HL-60 (cell line): ENCODE measurements at regions not wholly inside any gene's neighbourhood (a gene's known extent, or its start where the extent isn't known, plus 50 kb on each side); places are given as distances from the start of the nearest gene placed in this dataset.

ENCODE experiments used
- DNase-seq, 2 experiments: peaks; one replicate each; pipeline ENCODE4 v3.0.0-alpha.2; 2010 to 2020; ENCODE audit warnings: low read depth in 1 of 2, low spot score in 1 of 2
- H3K27ac ChIP-seq: fragments of 250-450 bp; sonication (Bioruptor Pico); replicated peaks from 2 replicates; pipeline ENCODE4 v1.5.1; 2020; ENCODE audit warnings: mild to moderate bottlenecking, moderate library complexity
- H3K27me3 ChIP-seq: fragments of 250-450 bp; sonication (Bioruptor Pico); 2 replicates; pipeline ENCODE4 v1.5.1; 2021; ENCODE audit warnings: mild to moderate bottlenecking, moderate library complexity; ENCODE audit not compliant: insufficient read depth, poor library complexity, severe bottlenecking
- H3K4me3 ChIP-seq: replicated peaks from 2 replicates; pipeline ENCODE4 v1.5.1; 2011; ENCODE audit warnings: mild to moderate bottlenecking, control low read depth, low read length; ENCODE audit not compliant: insufficient read depth
- CTCF ChIP-seq: IDR thresholded peaks from one replicate; pipeline ENCODE4 v1.5.1; 2011; ENCODE audit warnings: low read length, control low read depth, inconsistent platforms; ENCODE audit not compliant: insufficient read depth
- GABPA ChIP-seq: IDR thresholded peaks from 2 replicates; pipeline ENCODE4 v1.6.1; 2012; ENCODE audit warnings: low read depth
- POLR2AphosphoS5 ChIP-seq: IDR thresholded peaks from 2 replicates; pipeline ENCODE4 v1.6.1; 2012; ENCODE audit warnings: low read depth
- REST ChIP-seq: IDR thresholded peaks from 2 replicates; pipeline ENCODE4 v1.6.1; 2012; ENCODE audit warnings: low read depth; ENCODE audit not compliant: insufficient replicate concordance
- SPI1 ChIP-seq: IDR thresholded peaks from 2 replicates; pipeline ENCODE4 v1.6.1; 2012; ENCODE audit warnings: low read depth, mild to moderate bottlenecking, borderline replicate concordance

GRCh38 chr10:71075759-71076472 lies 136.5 kb upstream of the UNC5B start:
- no peak overlapping the region for H3K4me3 ChIP-seq
- DNase-seq, result no peak
- H3K27me3 ChIP-seq, result no peaks in the 10 kb centered on the region
- no peak overlapping the region for H3K27ac ChIP-seq
- no peak for TF ChIP-seq GABPA
- TF ChIP-seq REST, result no peak
- TF ChIP-seq SPI1, result no peak
- TF ChIP-seq POLR2AphosphoS5, result no peak
- TF ChIP-seq CTCF, result no peak

GRCh38 chr10:71076473-71077142 lies 135.8 kb upstream of the UNC5B start:
- no peak overlapping the region for H3K27ac ChIP-seq
- no peak overlapping the region for H3K4me3 ChIP-seq
- no peaks in the 10 kb centered on the region for H3K27me3 ChIP-seq
- no peak for DNase-seq
- TF ChIP-seq REST, result no peak
- TF ChIP-seq GABPA, result no peak
- TF ChIP-seq CTCF, result no peak
- TF ChIP-seq POLR2AphosphoS5, result no peak
- TF ChIP-seq SPI1, result no peak

GRCh38 chr10:71077143-71077581 lies 135.2 kb upstream of the UNC5B start:
- Histone ChIP-seq H3K27ac (no peak overlapping the region), H3K27me3 (no peaks in the 10 kb centered on the region), H3K4me3 (no peak overlapping the region)
- TF ChIP-seq GABPA (no peak), CTCF (no peak), REST (no peak), POLR2AphosphoS5 (no peak), SPI1 (no peak)
- no peak for DNase-seq
